Sigmoid colon (tissue), 6 donors: ENCODE measurements at regions not wholly inside any gene's neighbourhood (a gene's known extent, or its start where the extent isn't known, plus 50 kb on each side); places are given as distances from the start of the nearest gene placed in this dataset.
A peak's percentile ranks its signal among the peaks of the same experiment; 100 is the strongest.

Experiments
- DNase-seq: peaks from one replicate; pipeline ENCODE4 v3.0.0-alpha.2; 2019
- H3K27ac ChIP-seq, 4 donors: fragments of 200-600 bp; sonication (generic); one replicate each; pipeline ENCODE4 v1.5.1; 2016 to 2019; ENCODE audit warnings: mild to moderate bottlenecking in 1 of 4
- H3K27me3 ChIP-seq, 3 donors: fragments of 200-600 bp; sonication (generic); one replicate each; pipeline ENCODE4 v1.5.1; 2019; ENCODE audit warnings: mild to moderate bottlenecking in 1 of 3
- H3K36me3 ChIP-seq, 4 donors: fragments of 200-600 bp; sonication (generic); one replicate each; pipeline ENCODE4 v1.5.1; 2016 to 2019
- H3K4me1 ChIP-seq, 4 donors: fragments of 200-600 bp; sonication (generic); one replicate each; pipeline ENCODE4 v1.5.1; 2017 to 2019
- H3K4me3 ChIP-seq, 4 donors: fragments of 200-600 bp; sonication (generic); one replicate each; pipeline ENCODE4 v1.5.1; 2017 to 2019; ENCODE audit warnings: mild to moderate bottlenecking in 2 of 4, moderate library complexity in 1 of 4
- H3K9me3 ChIP-seq, 4 donors: fragments of 200-600 bp in 3 of 4; sonication (generic) in 3 of 4; one replicate each; pipeline versions ENCODE4 v1.5.1 to v1.6.1; 2013 to 2019
- EP300 ChIP-seq, 4 donors: sonication (generic); formaldehyde crosslinking; IDR thresholded peaks; one replicate each; pipeline ENCODE4 v1.6.1; 2017; ENCODE audit warnings: antibody characterized with exemption in 4 of 4
- POLR2A ChIP-seq, 2 donors: fragments of 450-650 bp; IDR thresholded peaks; one replicate each; pipeline ENCODE4 v1.6.1; 2016; ENCODE audit warnings: antibody characterized with exemption in 2 of 2, mild to moderate bottlenecking in 2 of 2, moderate library complexity in 2 of 2
- POLR2AphosphoS5 ChIP-seq, 4 donors: sonication (generic); formaldehyde crosslinking; IDR thresholded peaks; one replicate each; pipeline ENCODE4 v1.6.1; 2017; ENCODE audit warnings: antibody characterized with exemption in 4 of 4
- WGBS, 2 donors: extraction: QIAGEN DNeasy Blood & Tissue Kit; methylation state at CpG; one replicate each; pipeline ENCODE4 v1.1.7; 2013; 5-methylcytosine and 5-hydroxymethylcytosine counted together
- intact Hi-C: fragments of 100-400 bp; cut with DNase I; formaldehyde crosslinking; loops from one replicate; pipeline ENCODE4 v1.15.1; 2023
- TF ChIP-seq, protein P1 (sequence below), 4 experiments: fragments of 450-650 bp in 3 of 4; fragments of 200-600 bp in 1 of 4; IDR thresholded peaks; one replicate each; pipeline ENCODE4 v1.5.1; 2016 to 2019; ENCODE audit warnings: antibody characterized with exemption in 4 of 4, mild to moderate bottlenecking in 3 of 4, moderate library complexity in 2 of 4
- donor health status: healthy with polysubstance abuse.
- donor health status: healthy.

- TF ChIP-seq EP300 (IDR thresholded peaks at IDR 0.05) (no peak), POLR2A (IDR thresholded peaks at IDR 0.05) (no peak), POLR2AphosphoS5 (IDR thresholded peaks at IDR 0.05) (no peak)
- TF ChIP-seq, protein P1, sequence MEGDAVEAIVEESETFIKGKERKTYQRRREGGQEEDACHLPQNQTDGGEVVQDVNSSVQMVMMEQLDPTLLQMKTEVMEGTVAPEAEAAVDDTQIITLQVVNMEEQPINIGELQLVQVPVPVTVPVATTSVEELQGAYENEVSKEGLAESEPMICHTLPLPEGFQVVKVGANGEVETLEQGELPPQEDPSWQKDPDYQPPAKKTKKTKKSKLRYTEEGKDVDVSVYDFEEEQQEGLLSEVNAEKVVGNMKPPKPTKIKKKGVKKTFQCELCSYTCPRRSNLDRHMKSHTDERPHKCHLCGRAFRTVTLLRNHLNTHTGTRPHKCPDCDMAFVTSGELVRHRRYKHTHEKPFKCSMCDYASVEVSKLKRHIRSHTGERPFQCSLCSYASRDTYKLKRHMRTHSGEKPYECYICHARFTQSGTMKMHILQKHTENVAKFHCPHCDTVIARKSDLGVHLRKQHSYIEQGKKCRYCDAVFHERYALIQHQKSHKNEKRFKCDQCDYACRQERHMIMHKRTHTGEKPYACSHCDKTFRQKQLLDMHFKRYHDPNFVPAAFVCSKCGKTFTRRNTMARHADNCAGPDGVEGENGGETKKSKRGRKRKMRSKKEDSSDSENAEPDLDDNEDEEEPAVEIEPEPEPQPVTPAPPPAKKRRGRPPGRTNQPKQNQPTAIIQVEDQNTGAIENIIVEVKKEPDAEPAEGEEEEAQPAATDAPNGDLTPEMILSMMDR (IDR thresholded peaks at IDR 0.05): no peak
- 88 to 89% methylated on average over 3 of the region's 3 CpGs for WGBS, 2 donors
- no peak overlapping the region for H3K4me3 ChIP-seq
- intact Hi-C loops: no loop called here
- H3K4me1 ChIP-seq: no peaks in the 10 kb centered on the region
- no peaks in the 10 kb centered on the region for H3K36me3 ChIP-seq
- no peak overlapping the region for H3K27ac ChIP-seq
- no peaks in the 10 kb centered on the region for H3K27me3 ChIP-seq
- H3K9me3 ChIP-seq: no peaks in the 10 kb centered on the region
- DNase-seq: no peak
Measured at GRCh38 chr3:161838021-161838420, 341.4 kb downstream of the OTOL1 start.

DNA sequence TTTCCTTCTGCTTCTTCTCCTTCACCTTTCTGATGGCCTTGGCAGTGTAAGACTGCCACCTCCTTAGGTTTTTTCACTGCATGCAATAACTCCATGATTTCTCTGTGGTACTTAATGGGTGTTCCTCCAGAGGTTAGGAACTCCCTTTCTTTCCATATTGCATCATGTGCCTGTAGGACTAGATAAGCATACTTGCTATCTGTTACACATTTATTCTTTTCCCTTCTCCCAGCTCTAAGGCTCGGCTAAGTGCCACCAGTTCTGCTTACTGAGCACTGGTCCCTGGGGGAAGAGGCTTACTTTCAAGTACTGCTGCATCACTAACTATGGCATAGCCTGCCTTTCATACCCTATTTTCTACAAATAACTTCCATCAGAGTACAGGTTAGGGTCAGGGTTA is 351.8 kb downstream of the OTOL1 start:
- intact Hi-C loops: no loop called here
- no peak overlapping the region for H3K4me3 ChIP-seq
- no peak for DNase-seq

DNA sequence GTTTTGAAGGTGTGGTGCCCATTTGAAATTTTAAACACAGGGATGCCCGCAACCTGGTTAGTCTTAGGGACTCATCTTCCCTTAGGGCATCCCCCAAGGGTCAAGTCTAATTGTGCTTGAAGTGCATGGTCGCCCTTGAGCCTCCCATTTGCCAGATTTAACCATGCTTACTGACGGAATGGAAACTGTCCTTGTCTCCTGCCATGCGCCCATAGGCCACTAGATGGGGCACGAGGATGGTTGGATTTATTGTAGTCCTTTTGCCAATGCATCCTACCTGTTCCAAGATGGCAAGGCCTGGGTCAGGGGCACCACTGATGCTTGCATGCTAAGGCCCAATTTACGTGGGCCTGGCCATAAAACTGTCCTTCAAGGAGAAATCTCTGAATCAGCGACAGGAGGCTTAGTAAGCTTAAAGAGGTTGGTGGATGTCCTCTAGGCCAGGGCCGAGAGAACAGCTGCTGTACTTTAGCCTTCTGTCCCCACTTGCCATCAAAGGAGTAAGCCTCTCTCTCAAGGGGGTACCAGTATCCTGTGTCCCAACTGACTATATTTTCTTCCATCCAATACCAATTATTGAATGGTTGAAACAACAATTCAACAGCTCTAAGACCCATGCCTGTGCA is 355.4 kb downstream of the OTOL1 start:
- TF ChIP-seq POLR2AphosphoS5 (IDR thresholded peaks at IDR 0.05) (no peak), POLR2A (IDR thresholded peaks at IDR 0.05) (no peak), EP300 (IDR thresholded peaks at IDR 0.05) (no peak)
- TF ChIP-seq, protein P1 (IDR thresholded peaks at IDR 0.05): peak in 3 of 4 experiments; percentile 50 to 81 (median 59)
- 31 to 59% methylated on average over 8 of the region's 8 CpGs for WGBS, 2 donors
- DNase-seq: peak; percentile 42

More for the DNA sequence above, 351.8 kb downstream of the OTOL1 start:
- Histone ChIP-seq H3K36me3 (no peaks in the 10 kb centered on the region), H3K27ac (no peak overlapping the region), H3K27me3 (no peaks in the 10 kb centered on the region), H3K4me1 (no peaks in the 10 kb centered on the region), H3K9me3 (no peaks in the 10 kb centered on the region)
- no peak for TF ChIP-seq POLR2AphosphoS5 (IDR thresholded peaks at IDR 0.05)
- no peak for TF ChIP-seq POLR2A (IDR thresholded peaks at IDR 0.05)
- TF ChIP-seq, protein P1 (IDR thresholded peaks at IDR 0.05): no peak
- TF ChIP-seq EP300 (IDR thresholded peaks at IDR 0.05): no peak
- WGBS, 2 donors: 79 to 85% methylated on average over 1 of the region's 1 CpG

DNA sequence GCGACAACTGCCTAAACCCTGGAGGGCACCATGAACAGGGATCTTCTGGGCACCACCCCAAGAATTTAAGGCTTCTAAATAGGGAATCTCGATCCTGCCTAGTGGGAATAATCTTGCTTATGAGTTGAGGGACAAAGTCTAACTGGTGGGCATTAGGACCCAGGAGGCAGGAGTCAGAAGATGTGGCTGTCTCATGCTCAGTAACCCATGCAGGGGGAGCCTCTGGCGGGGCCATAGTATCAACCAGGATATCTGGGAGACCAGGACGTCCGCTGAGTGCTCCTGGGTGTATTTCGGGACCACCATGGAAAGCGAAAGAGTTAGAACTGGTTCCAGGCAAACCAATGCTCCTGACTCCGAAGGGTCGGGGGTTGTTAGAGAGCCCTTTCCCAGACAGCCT is 356.1 kb downstream of the OTOL1 start:
- 85 to 90% methylated on average over 9 of the region's 9 CpGs for WGBS, 2 donors
- H3K27ac ChIP-seq: no peak overlapping the region
- no peaks in the 10 kb centered on the region for H3K9me3 ChIP-seq
- no peak overlapping the region for H3K4me3 ChIP-seq
- H3K4me1 ChIP-seq: no peaks in the 10 kb centered on the region
- peak; percentile 44 for DNase-seq
- TF ChIP-seq, protein P1 (IDR thresholded peaks at IDR 0.05): no peak
- no peak for TF ChIP-seq POLR2AphosphoS5 (IDR thresholded peaks at IDR 0.05)
- TF ChIP-seq POLR2A (IDR thresholded peaks at IDR 0.05): no peak
- TF ChIP-seq EP300 (IDR thresholded peaks at IDR 0.05): no peak
- no peaks in the 10 kb centered on the region for H3K27me3 ChIP-seq
- intact Hi-C loops: no loop called here
- H3K36me3 ChIP-seq: no peaks in the 10 kb centered on the region

More for the DNA sequence above, 355.4 kb downstream of the OTOL1 start:
- intact Hi-C loops: no loop called here
- Histone ChIP-seq H3K4me3 (no peak overlapping the region), H3K36me3 (no peaks in the 10 kb centered on the region), H3K27ac (no peak overlapping the region), H3K9me3 (no peaks in the 10 kb centered on the region), H3K27me3 (no peaks in the 10 kb centered on the region), H3K4me1 (no peaks in the 10 kb centered on the region)
